ENCODE measurements at regions not wholly inside any gene's neighbourhood (a gene's known extent, or its start where the extent isn't known, plus 50 kb on each side); places are given as distances from the start of the nearest gene placed in this dataset.

DNA sequence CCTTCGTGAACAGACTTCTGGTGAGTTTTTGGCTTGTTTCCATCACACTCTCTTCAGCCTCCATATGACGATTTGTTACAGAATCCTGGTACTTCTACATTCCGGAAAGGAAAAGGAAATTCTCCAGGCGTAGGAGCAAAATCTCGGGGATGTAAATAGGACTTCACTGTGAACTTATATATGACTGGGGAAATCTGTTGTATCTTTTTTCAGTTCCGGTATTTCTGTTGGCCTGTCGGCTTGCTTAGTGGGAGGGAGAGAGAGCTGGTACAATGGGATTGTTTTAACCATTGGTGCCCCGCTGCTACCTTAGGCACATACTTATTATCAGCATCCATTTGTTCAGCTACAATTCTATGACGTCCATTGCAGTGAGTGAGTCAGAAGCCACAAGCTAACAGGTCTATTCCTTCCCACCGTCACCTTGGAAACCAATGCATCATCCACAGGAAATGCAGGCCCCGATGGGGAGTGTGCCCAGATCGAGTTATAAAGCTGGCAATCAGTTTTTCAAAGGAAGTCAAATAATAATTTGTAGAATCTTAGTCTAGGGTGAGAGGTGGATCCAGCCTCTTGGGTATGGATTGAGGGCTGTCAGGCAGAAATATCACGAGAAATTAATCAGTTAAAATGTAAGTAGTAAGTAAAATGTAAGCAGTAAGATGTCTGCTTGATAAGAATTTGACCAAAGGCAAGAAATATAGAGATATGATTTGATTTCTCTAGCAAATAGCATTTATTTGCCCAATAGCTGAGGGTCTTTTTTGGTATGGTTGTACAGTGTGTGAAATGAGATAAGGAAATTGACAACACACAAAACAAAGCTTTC is 92.0 kb upstream of the MKLN1 start:
- TF ChIP-seq POLR2A (IDR thresholded peaks at IDR 0.05) = no peak
- TF ChIP-seq, protein P1, sequence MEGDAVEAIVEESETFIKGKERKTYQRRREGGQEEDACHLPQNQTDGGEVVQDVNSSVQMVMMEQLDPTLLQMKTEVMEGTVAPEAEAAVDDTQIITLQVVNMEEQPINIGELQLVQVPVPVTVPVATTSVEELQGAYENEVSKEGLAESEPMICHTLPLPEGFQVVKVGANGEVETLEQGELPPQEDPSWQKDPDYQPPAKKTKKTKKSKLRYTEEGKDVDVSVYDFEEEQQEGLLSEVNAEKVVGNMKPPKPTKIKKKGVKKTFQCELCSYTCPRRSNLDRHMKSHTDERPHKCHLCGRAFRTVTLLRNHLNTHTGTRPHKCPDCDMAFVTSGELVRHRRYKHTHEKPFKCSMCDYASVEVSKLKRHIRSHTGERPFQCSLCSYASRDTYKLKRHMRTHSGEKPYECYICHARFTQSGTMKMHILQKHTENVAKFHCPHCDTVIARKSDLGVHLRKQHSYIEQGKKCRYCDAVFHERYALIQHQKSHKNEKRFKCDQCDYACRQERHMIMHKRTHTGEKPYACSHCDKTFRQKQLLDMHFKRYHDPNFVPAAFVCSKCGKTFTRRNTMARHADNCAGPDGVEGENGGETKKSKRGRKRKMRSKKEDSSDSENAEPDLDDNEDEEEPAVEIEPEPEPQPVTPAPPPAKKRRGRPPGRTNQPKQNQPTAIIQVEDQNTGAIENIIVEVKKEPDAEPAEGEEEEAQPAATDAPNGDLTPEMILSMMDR (IDR thresholded peaks at IDR 0.05) = no peak
- H3K27ac ChIP-seq = no peak overlapping the region
- ATAC-seq (peak in 2 of 4 donors; percentile 30 to 55), DNase-seq (no peak)
- intact Hi-C loops (cut with DNase I) = no loop called here
- H3K9me3 ChIP-seq = no peaks in the 10 kb centered on the region
- H3K4me3 ChIP-seq = no peak overlapping the region
- no peaks in the 10 kb centered on the region for H3K36me3 ChIP-seq
- no peaks in the 10 kb centered on the region for H3K27me3 ChIP-seq
- no peaks in the 10 kb centered on the region for H3K4me1 ChIP-seq
- WGBS (ENCODE audit: insufficient coverage, low coverage, low lambda C conversion rate, missing lambda C conversion rate) = 50% methylated on average over 12 of the region's 13 CpGs

DNA sequence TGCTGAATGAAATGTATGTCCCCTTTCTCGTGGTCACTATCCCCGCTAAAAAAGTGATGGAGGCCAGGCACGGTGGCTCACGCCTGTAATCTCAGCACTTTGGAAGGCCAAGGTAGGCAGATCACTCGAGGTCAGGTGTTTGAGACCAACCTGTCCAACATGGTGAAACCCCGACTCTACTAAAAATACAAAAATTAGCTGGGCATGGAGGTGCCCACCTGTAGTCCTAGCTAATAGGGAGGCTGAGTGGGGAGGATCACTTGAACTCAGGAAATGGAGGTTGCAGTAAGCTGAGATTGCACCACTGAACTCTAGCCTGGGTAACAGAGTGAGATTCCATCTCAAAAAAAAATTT is 91.4 kb upstream of the MKLN1 start:
- no peak for DNase-seq
- TF ChIP-seq, protein P1 (IDR thresholded peaks at IDR 0.05) = no peak
- TF ChIP-seq POLR2A (IDR thresholded peaks at IDR 0.05) = no peak
- WGBS (ENCODE audit: insufficient coverage, low coverage, low lambda C conversion rate, missing lambda C conversion rate) = 79% methylated on average over 5 of the region's 6 CpGs
- Histone ChIP-seq H3K27ac (no peak overlapping the region), H3K27me3 (no peaks in the 10 kb centered on the region), H3K9me3 (no peaks in the 10 kb centered on the region), H3K36me3 (no peaks in the 10 kb centered on the region), H3K4me3 (no peak overlapping the region), H3K4me1 (no peaks in the 10 kb centered on the region)
- intact Hi-C loops (cut with DNase I) = no loop called here
- no peak for ATAC-seq

DNA sequence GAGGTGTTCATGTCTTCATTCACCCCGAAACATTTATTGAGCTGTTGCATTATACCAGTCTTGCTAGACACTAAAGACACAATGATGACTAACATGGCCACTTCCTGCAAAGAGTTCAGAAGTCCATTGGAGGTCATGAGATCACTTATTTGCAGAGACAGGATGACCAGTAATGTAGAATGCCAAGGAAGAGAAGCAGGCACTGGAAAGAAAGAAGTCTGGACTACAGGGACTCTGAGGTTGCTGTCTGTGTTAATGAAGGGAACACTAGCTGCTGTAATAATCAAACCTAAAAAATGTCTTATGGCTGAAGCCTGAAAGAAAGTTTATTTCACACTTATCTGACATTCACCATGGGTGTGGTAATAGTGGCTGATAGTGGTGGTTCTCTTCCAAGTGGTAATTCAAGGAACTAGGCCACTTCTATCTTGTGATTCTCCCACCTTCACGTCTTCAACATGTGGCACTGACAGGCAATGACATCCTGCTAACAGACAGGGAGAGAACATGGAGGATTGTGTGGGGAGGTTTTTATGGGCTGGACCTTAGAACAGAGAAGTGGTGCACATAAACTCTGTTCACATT is 89.2 kb upstream of the MKLN1 start:
- DNase-seq (no peak), ATAC-seq (peak; percentile 53 to 94 (median 76))
- H3K27me3 ChIP-seq = no peaks in the 10 kb centered on the region
- intact Hi-C loops (cut with DNase I) = no loop called here
- WGBS (ENCODE audit: insufficient coverage, low coverage, low lambda C conversion rate, missing lambda C conversion rate) = 77% methylated on average over 2 of the region's 2 CpGs
- no peaks in the 10 kb centered on the region for H3K9me3 ChIP-seq
- H3K27ac ChIP-seq = no peak overlapping the region
- TF ChIP-seq POLR2A (IDR thresholded peaks at IDR 0.05) = no peak
- TF ChIP-seq, protein P1 (IDR thresholded peaks at IDR 0.05) = no peak
- H3K36me3 ChIP-seq = no peaks in the 10 kb centered on the region
- H3K4me1 ChIP-seq = no peaks in the 10 kb centered on the region
- H3K4me3 ChIP-seq = no peak overlapping the region

DNA sequence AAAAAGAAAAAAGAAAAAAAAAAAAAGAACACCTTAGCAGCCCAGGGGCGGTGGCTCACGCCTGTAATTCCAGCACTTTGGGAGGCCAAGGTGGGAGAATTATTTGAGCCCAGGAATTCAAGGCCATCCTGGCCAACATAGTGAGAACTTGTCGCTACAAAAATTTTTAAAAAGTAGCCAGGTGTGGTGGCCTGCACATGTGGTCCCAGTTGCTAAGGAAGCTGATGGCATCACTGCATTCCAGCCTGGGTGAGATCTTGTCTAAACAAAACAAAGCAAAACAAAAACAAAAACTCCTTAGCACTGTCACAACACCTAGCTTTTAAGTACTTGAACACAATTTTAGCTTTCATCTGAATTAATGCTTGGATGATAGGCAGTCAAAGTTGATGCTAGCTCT is 86.3 kb upstream of the MKLN1 start:
- no peaks in the 10 kb centered on the region for H3K9me3 ChIP-seq
- no peaks in the 10 kb centered on the region for H3K4me1 ChIP-seq
- no peak overlapping the region for H3K27ac ChIP-seq
- intact Hi-C loops (cut with DNase I) = no loop called here
- no peaks in the 10 kb centered on the region for H3K36me3 ChIP-seq
- no peaks in the 10 kb centered on the region for H3K27me3 ChIP-seq
- WGBS (ENCODE audit: insufficient coverage, low coverage, low lambda C conversion rate, missing lambda C conversion rate) = 100% methylated on average over 3 of the region's 3 CpGs
- no peak overlapping the region for H3K4me3 ChIP-seq
- ATAC-seq (no peak), DNase-seq (no peak)
- TF ChIP-seq POLR2A (IDR thresholded peaks at IDR 0.05) = no peak
- TF ChIP-seq, protein P1 (IDR thresholded peaks at IDR 0.05) = no peak
